ENCODE measurements at regions not wholly inside any gene's neighbourhood (a gene's known extent, or its start where the extent isn't known, plus 50 kb on each side); places are given as distances from the start of the nearest gene placed in this dataset.

DNA sequence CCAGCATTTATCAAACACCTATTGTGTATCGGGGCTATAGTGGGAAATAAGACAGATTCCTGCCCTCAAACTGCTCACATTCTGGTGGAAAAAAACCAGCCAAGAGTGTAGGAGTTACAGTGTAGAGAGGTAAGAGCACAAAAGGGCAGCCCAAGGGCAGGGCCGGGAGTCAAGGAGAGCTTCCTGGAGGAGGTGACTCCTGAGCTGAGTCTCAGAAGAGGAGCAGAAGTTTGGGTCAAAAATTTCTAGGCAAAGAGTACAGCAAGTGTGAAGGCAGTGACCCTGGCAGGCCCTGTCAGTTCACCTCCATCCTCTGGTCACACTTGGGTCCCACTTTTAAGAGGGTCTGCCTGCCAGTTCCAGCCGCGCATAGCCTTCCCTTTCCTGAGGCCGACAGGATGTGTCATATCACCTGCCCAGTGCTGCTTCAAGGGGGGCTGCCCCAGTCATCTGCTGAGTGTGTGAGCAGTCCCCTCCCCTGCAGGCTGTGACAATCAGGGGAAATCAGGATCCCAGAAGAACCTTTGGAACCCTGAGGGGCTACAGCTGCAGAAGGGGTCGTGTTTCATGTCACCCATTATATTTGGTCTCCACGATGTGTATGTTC lies 118.4 kb downstream of the GLI2 start (continued):
- TF ChIP-seq, protein P1, sequence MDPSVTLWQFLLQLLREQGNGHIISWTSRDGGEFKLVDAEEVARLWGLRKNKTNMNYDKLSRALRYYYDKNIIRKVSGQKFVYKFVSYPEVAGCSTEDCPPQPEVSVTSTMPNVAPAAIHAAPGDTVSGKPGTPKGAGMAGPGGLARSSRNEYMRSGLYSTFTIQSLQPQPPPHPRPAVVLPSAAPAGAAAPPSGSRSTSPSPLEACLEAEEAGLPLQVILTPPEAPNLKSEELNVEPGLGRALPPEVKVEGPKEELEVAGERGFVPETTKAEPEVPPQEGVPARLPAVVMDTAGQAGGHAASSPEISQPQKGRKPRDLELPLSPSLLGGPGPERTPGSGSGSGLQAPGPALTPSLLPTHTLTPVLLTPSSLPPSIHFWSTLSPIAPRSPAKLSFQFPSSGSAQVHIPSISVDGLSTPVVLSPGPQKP (IDR thresholded peaks at IDR 0.05; ENCODE audit: low read depth, low read length), result no peak

DNA sequence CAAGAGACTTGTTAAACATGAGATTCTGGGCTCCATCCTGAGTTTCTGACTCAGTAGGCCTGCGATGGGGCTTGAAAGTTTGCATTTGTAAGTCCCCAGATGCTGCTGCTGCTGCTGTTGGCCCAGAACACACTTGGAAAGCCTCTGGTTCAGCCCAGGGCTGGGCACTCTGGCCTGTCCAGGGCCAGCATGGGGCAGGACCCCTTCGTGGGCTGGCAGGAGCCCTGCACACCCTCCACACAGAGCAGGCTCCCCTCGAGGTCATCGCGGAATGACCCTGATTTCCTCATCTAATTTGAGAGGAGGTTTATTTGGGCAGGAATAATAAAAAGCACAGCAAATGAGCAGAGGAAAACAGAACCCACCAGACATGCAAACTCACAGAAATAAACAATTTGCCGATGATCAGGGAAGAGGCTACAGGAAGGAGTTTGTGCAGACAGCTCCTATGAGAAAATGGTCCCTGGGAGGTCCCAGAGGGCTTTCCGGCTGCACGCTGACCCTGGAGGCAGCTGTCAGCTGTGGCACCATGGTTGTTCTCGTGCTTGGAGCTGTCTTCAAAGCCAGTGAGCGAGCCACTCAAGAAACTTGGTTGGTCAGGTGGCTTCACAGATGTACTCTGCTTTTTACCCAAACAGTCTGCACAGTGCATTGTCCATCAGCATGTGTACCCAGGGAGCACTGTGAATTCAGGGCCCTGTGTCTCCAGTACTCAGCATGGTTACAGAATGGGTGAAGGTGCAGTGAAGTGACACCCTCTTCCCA lies 119.3 kb downstream of the GLI2 start:
- POLR2A ChIA-PET, result no interaction called here
- no peak for FAIRE-seq
- no peaks in the 10 kb centered on the region for H4K20me1 ChIP-seq (ENCODE audit: control insufficient read depth, insufficient read depth)
- no peak overlapping the region for H3K9ac ChIP-seq (ENCODE audit: control insufficient read depth, insufficient read depth, low read length)
- DNase-seq (ENCODE audit: low read depth, low spot score), result no peak
- peaks cover 0 to 3% of the 10 kb centered on the region in 2 experiments; a peak in 2 of 4 replicates for H3K27me3 ChIP-seq (replicated peaks in 1 of 2; ENCODE audit: control insufficient read depth in 2 of 2, insufficient read depth in 2 of 2, low read length in 1 of 2)
- no peak for ATAC-seq
- intact Hi-C loops (cut with micrococcal nuclease; ENCODE audit: unreplicated experiment), result no loop called here
- H3K9me3 ChIP-seq (replicated peaks; ENCODE audit: control insufficient read depth, insufficient read depth, low read length), result no peaks in the 10 kb centered on the region
- SMC1A ChIA-PET (ENCODE audit: uncharacterized antibody, unreplicated experiment), result no interaction called here
- no peak overlapping the region for H3K4me2 ChIP-seq (ENCODE audit: control insufficient read depth, insufficient read depth)
- no peaks in the 10 kb centered on the region for H3K4me1 ChIP-seq (ENCODE audit: control insufficient read depth, insufficient read depth, low read length)
- TF ChIP-seq, protein P2, sequence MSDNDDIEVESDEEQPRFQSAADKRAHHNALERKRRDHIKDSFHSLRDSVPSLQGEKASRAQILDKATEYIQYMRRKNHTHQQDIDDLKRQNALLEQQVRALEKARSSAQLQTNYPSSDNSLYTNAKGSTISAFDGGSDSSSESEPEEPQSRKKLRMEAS (IDR thresholded peaks at IDR 0.05; ENCODE audit: low read depth, low read length), result no peak
- TF ChIP-seq RCOR1 (conservative IDR thresholded peaks at IDR 0.05; ENCODE audit: low read depth, low read length) (no peak), PAX8 (IDR thresholded peaks at IDR 0.05) (no peak), NFIC (IDR thresholded peaks at IDR 0.05; ENCODE audit: low read depth, low read length) (no peak)
- TF ChIP-seq, protein P3, sequence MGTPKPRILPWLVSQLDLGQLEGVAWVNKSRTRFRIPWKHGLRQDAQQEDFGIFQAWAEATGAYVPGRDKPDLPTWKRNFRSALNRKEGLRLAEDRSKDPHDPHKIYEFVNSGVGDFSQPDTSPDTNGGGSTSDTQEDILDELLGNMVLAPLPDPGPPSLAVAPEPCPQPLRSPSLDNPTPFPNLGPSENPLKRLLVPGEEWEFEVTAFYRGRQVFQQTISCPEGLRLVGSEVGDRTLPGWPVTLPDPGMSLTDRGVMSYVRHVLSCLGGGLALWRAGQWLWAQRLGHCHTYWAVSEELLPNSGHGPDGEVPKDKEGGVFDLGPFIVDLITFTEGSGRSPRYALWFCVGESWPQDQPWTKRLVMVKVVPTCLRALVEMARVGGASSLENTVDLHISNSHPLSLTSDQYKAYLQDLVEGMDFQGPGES (IDR thresholded peaks at IDR 0.05), result no peak
- TF ChIP-seq, protein P4, sequence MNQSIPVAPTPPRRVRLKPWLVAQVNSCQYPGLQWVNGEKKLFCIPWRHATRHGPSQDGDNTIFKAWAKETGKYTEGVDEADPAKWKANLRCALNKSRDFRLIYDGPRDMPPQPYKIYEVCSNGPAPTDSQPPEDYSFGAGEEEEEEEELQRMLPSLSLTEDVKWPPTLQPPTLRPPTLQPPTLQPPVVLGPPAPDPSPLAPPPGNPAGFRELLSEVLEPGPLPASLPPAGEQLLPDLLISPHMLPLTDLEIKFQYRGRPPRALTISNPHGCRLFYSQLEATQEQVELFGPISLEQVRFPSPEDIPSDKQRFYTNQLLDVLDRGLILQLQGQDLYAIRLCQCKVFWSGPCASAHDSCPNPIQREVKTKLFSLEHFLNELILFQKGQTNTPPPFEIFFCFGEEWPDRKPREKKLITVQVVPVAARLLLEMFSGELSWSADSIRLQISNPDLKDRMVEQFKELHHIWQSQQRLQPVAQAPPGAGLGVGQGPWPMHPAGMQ (IDR thresholded peaks at IDR 0.05; ENCODE audit: borderline replicate concordance), result no peak
- 29% methylated on average over 10 of the region's 10 CpGs for WGBS (ENCODE audit: insufficient coverage, insufficient replicate concordance, low lambda C conversion rate, missing lambda C conversion rate)
- no peaks in the 10 kb centered on the region for H3K36me3 ChIP-seq (ENCODE audit: control insufficient read depth in 2 of 2, insufficient read depth in 2 of 2, low read length in 1 of 2)
- BruUV-seq (replicated peaks), result no TSS peak
- RAD21 ChIA-PET (ENCODE audit: unreplicated experiment), result no interaction called here
- H3K4me3 ChIP-seq, result no peak overlapping the region
- CTCF ChIA-PET, result no interaction called here
- in situ Hi-C loops (cut with MboI), result no loop called here
- H3K79me2 ChIP-seq (ENCODE audit: control insufficient read depth, insufficient read depth, low read length), result no peaks in the 10 kb centered on the region
- no peak overlapping the region for H3K27ac ChIP-seq (ENCODE audit: control insufficient read depth, insufficient read depth)
- H2AFZ ChIP-seq (ENCODE audit: control insufficient read depth, low read depth, low read length), result no peak overlapping the region
